ENCODE measurements at regions not wholly inside any gene's neighbourhood (a gene's known extent, or its start where the extent isn't known, plus 50 kb on each side); places are given as distances from the start of the nearest gene placed in this dataset.

DNA sequence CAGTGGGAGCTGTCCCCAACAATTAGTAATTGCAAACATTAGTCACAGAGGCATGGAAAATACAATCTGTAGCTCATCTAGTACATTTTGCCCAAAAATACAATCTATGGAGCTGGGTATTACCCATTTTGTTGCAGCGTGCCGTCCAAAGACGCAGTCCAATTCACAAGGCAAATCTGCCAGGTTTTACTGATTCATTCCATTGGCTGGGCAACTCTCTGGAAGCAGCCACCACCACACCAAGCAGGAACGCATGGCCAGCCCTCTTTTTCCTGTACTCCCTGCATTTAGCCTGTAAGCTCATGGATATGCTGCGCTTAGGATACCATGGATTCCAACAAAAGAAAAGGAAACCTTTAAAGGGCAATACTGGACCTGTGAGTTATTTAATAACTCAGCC, 60.5 kb upstream of the ARRDC4 start:
- TF ChIP-seq ZNF274 (IDR thresholded peaks at IDR 0.05; ENCODE audit: low read depth, low read length) (no peak), SUZ12 (IDR thresholded peaks at IDR 0.05; ENCODE audit: extremely low read depth, insufficient read depth, insufficient read length) (no peak), YY1 (IDR thresholded peaks at IDR 0.05; ENCODE audit: insufficient read depth, insufficient read length) (no peak)
